GM19351 (cell line): ENCODE measurements at regions not wholly inside any gene's neighbourhood (a gene's known extent, or its start where the extent isn't known, plus 50 kb on each side); places are given as distances from the start of the nearest gene placed in this dataset.
"Not testable (repeated sequence)": the region's sequence is repeated elsewhere in the genome, so short reads cannot be mapped to it uniquely, and the experiment has no call there.

Experiments used
- ATAC-seq: cut with Tn5 transposase; IDR thresholded peaks from one replicate; pipeline ENCODE4 v1.9.1; 2021; ENCODE audit warnings: mild to moderate bottlenecking, moderate library complexity; ENCODE audit not compliant: unreplicated experiment

DNA sequence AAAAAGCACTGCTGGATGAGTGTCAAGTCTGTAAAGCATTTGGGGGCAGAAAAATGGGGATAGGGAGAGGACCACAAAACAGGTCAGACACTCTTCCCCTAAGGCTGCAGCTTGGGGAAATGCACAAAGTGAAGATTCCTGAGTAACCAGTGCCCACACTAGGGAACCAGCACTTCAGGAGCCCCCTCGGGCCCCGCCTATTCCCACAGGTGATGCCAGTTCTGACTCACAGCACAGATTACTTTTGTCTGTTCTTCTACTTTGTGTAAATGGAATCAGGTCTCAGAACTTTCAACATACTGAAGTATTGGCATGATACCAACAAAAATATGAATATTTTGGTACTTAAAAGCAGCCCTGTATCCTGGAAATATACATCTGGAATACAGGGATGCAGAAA, 112.5 kb downstream of the ADRA2C start:
- no peak for ATAC-seq

DNA sequence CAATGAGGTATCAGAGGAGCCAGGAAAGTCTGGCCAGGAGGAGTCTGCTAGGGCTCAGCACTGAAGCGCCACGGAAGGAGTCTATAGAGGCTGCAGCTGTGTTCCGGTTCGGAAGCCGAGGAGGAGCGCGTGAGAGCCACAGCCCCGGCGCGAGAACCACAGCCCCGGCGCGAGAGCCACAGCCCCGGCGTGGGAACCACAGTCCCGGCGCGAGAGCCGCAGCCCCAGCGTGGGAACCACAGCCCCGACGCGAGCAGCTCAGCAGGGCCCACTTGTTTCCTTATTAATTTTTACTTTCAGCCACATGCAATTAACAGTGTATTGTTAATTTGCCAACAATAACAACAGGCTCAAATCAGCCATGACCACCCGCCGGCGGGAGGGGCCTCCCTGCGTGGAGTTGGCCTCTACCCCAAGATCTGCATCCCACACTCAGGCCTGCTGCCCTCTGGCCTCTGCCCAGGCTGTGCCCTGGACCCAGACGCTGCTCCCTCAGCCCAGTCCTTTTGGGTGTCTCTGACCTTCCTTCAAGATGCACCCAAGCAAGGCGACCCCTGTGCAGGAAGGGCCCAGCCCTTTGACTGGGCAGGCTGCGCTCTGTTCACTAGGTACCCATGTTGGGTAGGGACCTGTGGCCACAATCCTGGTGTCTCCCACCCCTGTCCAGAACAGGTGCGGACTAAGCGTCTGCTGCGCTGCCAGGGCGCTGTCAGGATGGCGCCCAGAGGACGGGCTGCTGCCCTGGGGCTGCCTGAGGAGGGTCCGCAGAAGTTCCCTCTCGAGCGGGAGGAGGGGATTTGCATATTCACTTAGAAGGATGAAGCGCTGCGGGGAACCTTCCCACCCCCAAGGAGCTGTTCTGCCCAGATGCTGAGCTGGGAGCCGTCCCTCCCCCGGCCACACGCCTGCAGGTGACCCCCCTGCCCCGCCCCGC, 113.8 kb downstream of the ADRA2C start:
- ATAC-seq: no peak

DNA sequence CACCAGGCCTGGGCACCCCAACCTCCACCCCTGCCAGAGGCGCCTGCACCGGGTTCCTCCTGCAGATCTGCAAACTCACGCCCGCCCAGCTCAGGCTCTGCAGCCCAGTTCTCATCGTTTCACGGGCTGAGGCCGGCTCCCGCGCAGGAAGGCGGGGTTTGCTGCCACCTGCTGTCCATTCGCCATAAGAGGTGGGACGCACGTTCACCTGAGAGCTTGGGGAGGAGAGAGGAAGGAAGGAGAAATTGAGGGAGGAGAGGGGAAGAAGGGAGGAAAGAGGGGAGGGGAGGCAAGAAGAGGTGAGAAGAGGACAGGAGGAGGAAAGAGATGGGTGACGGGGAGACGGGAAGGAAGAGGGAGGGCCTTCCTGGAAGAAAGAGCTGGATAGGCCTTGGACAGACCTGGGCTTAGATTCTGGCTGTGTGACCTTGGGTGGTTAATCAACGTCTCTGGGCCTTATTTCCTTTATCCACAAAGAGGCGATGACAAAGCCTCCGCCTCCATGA, 114.5 kb downstream of the ADRA2C start:
- peak; percentile 77 for ATAC-seq

DNA sequence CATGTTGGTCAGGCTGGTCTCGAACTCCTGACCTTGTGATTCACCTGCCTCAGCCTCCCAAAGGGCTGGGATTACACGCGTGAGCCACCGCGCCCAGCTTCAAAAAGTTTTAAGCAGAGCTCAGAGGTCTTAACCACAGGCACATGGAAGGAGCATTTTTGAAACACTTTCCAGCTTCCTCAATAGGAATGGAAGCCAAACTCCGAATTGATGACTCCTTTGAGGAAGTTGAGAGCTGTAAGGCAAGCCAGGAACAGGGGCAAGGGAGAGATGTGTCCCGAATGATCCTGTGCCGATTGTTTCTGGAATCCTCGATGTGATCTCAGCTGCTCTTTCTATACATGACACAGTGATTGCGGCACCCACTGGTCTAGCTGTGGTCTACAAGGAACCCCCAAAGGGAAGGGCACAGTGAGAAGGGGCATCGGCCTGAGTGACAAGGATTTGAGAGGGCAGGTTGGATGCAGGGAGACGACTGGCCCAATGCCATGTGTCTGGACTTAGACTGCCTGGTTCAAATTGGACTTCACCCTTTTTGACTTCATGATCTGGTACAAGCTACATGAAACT, 116.2 kb downstream of the ADRA2C start:
- ATAC-seq: not testable (repeated sequence)

DNA sequence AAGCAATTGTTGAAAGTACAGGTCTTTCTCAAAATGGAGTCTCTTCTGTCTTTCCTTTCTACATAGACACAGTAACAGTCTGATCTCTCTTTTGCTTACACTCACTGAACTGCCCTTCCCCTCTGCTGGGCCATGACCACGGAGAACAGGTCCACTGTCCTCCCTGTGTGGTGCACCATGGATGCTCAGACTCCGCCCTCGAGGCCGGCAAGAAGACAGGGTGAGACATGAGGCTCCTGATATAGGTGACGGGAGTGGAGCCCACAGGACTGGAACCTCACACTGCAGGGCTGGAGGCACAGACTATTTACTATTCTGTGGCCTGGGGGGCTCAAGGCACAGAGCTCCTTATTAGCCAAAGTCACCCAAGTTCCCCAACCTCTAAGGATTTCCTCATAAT, 118.1 kb downstream of the ADRA2C start:
- ATAC-seq: not testable (repeated sequence)

DNA sequence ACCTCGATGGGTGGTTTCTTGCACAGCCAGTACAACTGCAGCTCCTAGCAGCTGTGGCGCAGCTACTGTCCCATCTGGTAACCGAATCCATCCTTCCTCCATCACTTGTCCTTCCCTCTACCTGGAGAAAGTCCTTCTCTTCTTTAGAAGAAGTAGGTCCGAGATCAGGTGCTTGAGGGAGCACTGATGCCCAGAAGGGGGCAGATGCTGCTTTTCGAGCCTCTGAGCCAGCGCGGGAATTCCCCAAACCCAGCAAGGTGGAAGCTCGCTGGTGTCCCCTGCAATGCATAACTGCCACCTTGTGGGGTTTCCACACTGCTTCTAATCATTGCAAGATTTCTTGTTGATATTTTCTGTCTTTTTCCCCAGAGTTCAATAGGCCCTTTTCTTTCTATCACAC, 127.4 kb downstream of the ADRA2C start:
- ATAC-seq: not testable (repeated sequence)

DNA sequence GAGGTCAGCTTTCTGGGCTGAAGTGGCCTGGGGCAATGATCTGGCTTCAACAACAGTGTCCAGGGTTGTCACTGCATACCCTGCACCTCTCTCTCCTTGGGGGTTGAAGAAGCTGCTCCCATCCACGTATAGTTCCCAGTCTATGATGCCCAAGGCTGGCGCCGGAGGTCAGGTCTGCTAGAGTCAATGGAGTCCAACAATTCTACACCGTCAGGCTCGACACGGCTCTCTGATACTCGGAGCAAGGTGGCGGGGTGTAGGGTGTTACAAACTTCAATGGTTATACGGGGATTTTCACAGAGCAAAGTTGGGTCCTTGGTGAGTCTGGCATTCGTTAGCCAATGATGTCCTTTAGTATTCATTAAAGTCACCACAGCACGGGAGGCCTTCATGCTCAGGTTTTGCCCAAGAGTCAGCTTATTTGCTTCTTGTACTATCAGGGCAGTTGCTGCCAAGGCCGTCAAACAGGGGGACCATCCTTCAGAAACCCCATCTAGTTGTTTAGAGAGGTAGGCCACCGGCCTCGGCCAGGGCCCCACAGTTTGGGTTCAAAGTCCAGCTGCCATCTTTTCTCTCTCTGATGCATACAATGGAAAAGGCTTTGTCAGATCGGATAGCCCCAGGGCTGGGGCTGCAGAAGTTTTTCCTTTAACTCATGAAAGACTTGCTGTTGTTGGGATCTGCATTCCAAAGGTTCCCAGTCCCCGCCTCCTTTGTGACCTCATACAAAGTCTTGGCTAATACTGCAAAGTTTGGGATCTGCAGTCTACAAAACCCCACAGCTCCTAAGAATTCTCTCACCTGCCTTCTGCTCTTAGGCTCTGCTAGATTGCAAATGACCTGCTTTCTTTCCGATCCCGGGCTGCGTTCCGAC, 128.1 kb downstream of the ADRA2C start:
- ATAC-seq: not testable (repeated sequence)

DNA sequence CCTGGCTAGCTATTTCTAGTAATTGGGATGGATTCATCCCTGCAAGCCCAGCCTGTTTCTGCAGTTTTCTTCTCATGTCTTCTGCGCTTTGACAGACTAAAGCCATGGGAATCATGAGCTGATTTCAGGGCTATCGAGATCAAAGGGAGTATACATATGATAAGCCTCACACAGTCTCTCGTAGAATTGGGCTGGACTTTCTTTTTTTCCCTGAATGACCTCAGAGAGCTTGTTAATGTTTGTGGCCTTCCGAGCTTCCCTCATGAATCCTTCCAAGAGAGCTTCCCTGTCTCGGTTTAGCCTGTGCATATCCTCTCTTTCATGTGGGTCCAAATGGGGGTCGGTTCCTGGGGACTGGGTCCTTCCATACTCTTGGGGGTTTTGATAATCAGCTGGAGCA, 130.3 kb downstream of the ADRA2C start:
- no peak for ATAC-seq

DNA sequence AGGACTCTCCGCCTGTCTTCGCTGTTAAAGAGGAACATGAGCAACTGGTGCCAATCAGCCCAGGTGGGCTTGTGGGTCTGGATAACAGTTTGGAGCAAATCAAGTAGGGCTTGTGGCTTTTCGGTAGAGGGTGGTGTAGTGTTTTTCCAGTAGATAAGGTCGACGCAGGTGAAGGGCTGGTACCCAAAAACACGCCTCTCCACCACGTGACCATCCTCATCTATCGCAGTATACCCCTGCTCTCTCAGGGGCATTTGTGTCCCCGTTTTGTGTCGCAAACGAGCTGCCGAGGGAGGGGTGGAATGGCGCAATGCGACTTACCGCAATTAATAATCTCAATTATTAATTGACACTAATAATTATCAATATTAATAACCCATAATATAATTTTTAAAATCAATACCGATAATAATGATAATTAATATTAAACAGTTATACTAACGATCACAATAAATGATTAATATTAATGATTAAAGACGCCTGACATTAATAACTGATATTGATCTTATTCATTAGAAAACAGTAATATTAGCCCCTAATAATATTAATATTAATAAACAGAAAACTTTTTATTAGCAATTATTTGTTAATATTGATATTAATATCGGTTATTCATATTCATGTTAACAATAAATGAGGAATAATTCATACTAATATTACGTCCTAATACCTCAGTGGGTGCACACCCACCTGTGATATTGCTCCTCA, 130.8 kb downstream of the ADRA2C start:
- ATAC-seq: not testable (repeated sequence)

DNA sequence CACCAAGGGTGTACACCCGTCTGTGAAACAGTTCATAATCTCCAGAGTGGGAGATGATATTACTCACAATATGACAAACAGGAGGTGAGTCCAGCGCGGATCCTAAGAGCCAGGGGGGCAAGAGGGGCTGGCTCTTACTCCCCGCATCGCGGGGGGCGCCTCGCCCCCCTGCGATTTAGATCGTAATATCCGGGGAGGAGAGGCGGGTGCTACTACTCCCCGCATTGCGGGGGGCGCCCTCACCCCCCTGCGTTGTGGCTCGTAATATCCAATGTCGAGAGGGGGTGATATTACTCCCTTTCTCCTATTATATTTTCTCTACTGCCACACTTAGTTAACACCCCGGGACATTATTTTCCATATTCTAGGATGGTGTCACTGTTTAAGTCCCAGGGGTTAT, 131.9 kb downstream of the ADRA2C start:
- no peak for ATAC-seq

DNA sequence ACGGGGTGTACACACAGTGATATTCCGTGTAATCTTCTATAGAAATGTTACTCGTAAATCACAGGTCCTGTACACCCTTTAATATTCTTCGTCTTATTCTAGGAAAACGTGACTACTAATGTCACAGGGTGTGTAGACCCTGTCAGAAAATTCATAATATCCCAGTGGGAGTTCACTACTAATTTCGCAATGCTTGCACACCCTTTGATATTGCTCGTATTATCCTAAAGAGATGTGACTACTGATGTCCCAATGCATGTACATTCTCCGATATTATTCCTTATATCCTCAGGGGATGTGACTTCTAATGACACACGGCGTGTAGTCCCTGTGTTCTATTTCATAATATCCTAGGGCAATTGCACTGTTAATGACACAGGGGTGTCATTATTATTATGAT, 132.7 kb downstream of the ADRA2C start:
- ATAC-seq: not testable (repeated sequence)

DNA sequence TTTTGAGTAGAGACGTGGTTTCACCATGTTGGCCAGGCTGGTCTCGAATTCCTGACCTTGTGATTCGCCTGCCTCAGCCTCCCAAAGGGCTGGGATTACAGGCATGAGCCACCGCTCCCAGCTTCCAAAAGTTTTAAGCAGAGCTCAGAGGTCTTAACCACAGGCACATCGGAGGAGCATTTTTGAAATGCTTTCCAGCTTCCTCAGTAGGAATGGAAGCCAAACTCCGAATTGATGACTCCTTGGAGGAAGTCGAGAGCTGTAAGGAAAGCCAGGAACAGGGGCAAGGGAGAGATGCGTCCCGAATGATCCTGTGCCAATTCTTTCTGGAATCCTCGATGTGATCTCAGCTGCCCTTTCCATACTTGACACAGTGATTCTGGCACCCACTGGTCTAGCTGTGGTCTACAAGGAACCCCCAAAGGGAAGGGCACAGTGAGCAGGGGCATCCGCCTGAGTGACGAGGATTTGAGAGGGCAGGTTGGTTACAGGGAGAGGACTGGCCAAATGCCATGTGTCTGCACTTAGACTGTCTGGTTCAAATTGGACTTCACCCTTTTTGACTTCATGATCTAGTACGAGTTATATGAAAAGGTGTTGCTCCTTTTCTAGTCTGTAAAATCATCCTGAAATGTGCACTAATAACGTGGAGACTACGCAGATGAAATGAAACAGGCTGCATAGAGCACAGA, 138.2 kb downstream of the ADRA2C start:
- not testable (repeated sequence) for ATAC-seq

DNA sequence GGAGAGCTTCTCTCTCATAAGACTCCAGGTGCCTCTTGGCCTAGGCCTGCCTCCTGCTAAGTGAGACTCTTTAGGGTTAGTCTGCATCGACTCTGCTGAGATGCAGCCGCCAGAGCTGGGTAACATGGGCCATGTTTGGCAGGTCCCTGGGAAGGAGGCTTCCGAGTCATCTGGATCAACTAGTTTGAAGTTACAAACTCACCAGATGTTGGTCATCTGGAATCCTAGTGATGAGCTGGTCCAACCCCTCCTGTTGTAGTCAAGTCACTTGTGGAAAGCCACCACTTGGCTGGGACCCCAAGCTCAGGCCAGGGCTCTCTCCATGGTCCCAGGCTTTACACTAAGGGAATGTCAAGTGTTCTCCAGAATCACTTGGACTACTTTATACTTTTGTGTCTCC, 143.4 kb downstream of the ADRA2C start:
- not testable (repeated sequence) for ATAC-seq

DNA sequence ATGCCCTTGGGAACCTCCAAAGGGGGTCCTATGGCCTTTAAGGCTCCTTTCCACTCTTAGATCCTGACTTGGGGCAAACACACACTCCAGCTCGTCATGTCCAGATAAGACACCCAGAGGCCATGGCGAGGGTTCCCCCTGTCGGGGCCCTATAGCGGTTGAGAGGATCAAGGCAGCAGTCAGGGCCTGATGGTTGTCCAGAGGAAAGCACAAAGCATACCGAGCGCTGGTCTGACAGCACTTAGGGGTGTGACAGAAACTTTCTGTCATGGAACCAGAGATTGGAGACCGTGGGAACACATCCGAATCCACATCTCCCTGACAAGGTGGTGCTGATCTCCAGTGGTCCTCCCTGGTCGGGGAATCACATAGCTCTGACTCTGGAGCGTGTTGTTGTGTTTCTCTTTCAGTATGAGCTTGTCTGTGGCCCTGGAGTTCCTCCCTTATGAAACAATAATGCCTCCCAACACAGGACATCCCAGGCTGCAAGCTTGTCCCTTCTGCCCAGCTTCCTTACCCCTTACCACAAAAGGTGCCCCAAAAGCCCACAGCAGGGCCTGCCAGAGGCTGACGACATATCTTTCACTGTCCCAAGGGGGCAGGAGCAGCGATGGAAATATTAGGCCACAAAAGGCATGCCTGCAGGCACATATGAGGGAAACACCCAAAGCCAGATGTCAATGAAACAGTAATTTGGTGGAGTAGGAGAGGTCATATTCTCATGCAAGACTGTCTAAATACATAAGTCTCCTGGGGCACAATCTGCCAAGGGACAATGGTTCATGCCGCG, 144.2 kb downstream of the ADRA2C start:
- ATAC-seq: not testable (repeated sequence)

DNA sequence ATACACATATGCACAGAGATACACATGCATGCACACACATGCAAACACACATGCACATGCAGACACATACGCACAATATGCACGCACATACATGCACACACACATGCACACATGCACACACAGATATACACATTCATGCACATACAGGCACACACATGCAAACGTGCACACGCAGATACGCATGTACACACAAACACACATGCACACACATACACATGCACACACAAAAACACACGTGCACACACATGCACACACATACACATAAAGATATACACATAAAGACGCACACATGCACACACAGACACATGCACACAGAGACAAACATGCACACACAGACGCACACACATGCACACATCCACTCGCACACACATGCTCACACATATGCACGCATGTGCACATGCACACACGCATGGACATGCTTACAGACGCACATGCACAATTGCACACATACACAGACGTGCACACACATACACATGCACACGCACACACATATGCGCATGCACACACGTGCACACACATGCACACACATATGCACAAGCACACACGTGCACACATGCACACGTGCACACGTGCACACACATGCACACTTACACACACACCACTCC, 145.2 kb downstream of the ADRA2C start:
- no peak for ATAC-seq

DNA sequence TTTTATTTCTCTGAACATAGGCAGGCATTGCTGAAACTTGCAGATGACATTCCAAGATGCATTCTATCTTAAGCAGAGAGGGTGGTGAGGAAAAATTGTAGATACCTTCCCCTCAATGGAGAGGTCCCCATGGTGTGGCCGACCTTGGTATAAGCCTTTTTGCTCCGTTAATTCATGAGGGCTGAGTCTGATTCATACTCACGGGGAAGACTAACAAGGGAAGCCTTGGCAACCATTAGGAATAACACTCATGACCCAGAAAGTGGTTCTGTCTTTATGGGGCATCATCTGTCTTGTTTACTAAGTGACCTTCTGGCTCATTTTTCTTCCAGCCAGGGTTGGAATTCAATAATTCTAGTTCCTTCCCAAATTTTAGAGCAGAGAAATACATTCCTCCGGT, 148.3 kb downstream of the ADRA2C start:
- not testable (repeated sequence) for ATAC-seq

DNA sequence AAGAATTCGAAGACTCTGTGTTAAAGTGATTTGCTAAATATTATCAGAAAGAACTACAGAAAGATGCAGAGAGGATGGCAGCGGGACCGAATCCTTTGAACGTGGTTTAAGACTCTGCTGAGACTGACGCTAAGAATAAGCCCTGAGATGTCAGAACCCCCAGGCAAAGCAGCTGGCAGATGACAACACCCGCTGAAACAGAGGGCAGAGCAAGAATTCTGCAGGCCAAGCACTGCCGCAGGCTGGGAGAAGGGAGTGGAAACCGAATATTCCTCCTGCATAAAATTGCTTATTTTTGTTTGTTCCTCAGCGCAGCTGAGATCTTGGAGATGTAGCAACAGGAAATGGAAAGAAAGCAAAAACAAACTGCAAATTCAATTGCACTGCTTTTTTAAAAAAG, 153.3 kb downstream of the ADRA2C start:
- ATAC-seq: not testable (repeated sequence)

DNA sequence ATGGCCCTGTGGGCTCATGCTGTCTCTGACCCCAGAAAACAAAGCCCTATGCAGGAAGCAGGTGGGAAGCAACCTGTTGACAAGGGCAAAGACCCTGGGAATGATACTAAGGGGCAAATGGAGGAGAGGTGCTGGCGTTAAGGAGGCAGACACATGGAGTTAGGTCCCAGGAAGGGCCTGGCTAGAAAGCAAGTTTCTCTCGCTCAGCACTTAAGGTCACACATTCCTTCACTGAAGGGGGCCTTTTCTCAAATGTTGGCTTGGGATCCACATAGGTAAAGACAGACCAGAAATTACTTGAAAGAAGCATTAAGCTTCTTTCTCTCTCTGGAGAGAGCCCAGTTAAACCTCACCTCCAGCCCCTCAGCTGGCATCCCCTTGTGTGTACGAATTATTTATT, 155.7 kb downstream of the ADRA2C start:
- ATAC-seq: not testable (repeated sequence)

DNA sequence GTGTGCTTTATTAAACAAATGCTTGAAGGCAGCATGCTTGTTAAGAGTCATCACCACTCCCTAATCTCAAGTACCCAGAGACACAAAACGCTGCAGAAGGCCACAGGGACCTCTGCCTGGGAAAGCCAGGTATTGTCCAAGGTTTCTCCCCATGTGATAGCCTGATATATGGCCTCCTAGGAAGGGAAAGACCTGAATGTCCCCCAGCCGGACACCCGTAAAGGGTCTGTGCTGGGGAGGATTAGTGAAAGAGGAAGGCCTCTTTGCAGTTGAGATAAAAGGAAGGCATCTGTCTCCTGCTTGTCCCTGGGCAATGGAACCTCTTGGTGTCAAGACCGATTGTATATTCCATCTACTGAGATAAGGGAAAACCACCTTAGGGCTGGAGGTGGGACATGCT, 159.7 kb downstream of the ADRA2C start:
- ATAC-seq: not testable (repeated sequence)
